H9 (cell line): ENCODE measurements at regions not wholly inside any gene's neighbourhood (a gene's known extent, or its start where the extent isn't known, plus 50 kb on each side); places are given as distances from the start of the nearest gene placed in this dataset.

Source experiments
- DNase-seq: peaks from one replicate; pipeline ENCODE4 v3.0.0-alpha.2; 2017
- H2AFZ ChIP-seq: one replicate; pipeline ENCODE4 v1.6.1; 2013; ENCODE audit warnings: mild to moderate bottlenecking, low read length, control low read depth, moderate library complexity
- H2AK5ac ChIP-seq: 2 replicates; pipeline ENCODE4 v1.6.1; 2013; ENCODE audit warnings: low read length, control low read depth, mixed read lengths; ENCODE audit not compliant: insufficient read length
- H2BK120ac ChIP-seq: one replicate; pipeline ENCODE4 v1.6.1; 2013; ENCODE audit warnings: low read depth, mild to moderate bottlenecking, low read length, control low read depth, inconsistent platforms; ENCODE audit not compliant: poor library complexity, severe bottlenecking
- H2BK12ac ChIP-seq: 2 replicates; pipeline ENCODE4 v1.6.1; 2013; ENCODE audit warnings: low read length, control low read depth, mixed read lengths, low read depth; ENCODE audit not compliant: insufficient read length
- H2BK15ac ChIP-seq: 2 replicates; pipeline ENCODE4 v1.6.1; 2013; ENCODE audit warnings: low read depth, low read length, control low read depth
- H2BK20ac ChIP-seq: one replicate; pipeline ENCODE4 v1.6.1; 2013; ENCODE audit warnings: low read depth, mild to moderate bottlenecking, low read length, control low read depth, inconsistent platforms; ENCODE audit not compliant: poor library complexity, severe bottlenecking
- H2BK5ac ChIP-seq: 2 replicates; pipeline ENCODE4 v1.6.1; 2013; ENCODE audit warnings: low read length, control low read depth, mixed read lengths; ENCODE audit not compliant: insufficient read length
- H3K14ac ChIP-seq: 2 replicates; pipeline ENCODE4 v1.6.1; 2013; ENCODE audit warnings: low read length, control low read depth; ENCODE audit not compliant: insufficient read depth
- H3K18ac ChIP-seq: 2 replicates; pipeline ENCODE4 v1.6.1; 2013; ENCODE audit warnings: low read depth, mild to moderate bottlenecking, mixed read lengths, low read length, control low read depth; ENCODE audit not compliant: insufficient read length
- H3K23ac ChIP-seq: 2 replicates; pipeline ENCODE4 v1.6.1; 2013; ENCODE audit warnings: low read length, control low read depth, mixed read lengths, low read depth; ENCODE audit not compliant: insufficient read length
- H3K23me2 ChIP-seq: 2 replicates; pipeline ENCODE4 v1.6.1; 2013; ENCODE audit warnings: low read depth, mild to moderate bottlenecking, mixed read lengths, low read length, control low read depth; ENCODE audit not compliant: insufficient read length, poor library complexity, severe bottlenecking
- H3K27ac ChIP-seq: 2 replicates; pipeline ENCODE4 v1.5.1; 2013; ENCODE audit warnings: low read length, control low read depth, mixed read lengths, low read depth; ENCODE audit not compliant: insufficient read length
- H3K27me3 ChIP-seq: 2 replicates; pipeline ENCODE4 v1.6.1; 2013; ENCODE audit warnings: low read length, control low read depth, inconsistent platforms; ENCODE audit not compliant: insufficient read depth
- H3K4ac ChIP-seq: 2 replicates; pipeline ENCODE4 v1.6.1; 2013; ENCODE audit warnings: low read depth, mild to moderate bottlenecking, control low read depth, inconsistent platforms, low read length, moderate library complexity
- H3K4me1 ChIP-seq: 2 replicates; pipeline ENCODE4 v1.6.1; 2013; ENCODE audit warnings: low read length, control low read depth, inconsistent platforms; ENCODE audit not compliant: insufficient read depth
- H3K4me2 ChIP-seq: 2 replicates; pipeline ENCODE4 v1.6.1; 2013; ENCODE audit warnings: low read length, control low read depth, mixed read lengths; ENCODE audit not compliant: insufficient read length, insufficient read depth
- H3K56ac ChIP-seq: 2 replicates; pipeline ENCODE4 v1.6.1; 2013; ENCODE audit warnings: low read depth, mild to moderate bottlenecking, mixed read lengths, low read length, control low read depth; ENCODE audit not compliant: insufficient read length
- H3K79me1 ChIP-seq: 2 replicates; pipeline ENCODE4 v1.6.1; 2013; ENCODE audit warnings: low read depth, mild to moderate bottlenecking, moderate library complexity, low read length, control low read depth, inconsistent platforms; ENCODE audit not compliant: insufficient read depth, poor library complexity, severe bottlenecking
- H3K79me2 ChIP-seq: 2 replicates; pipeline ENCODE4 v1.6.1; 2013; ENCODE audit warnings: low read length, control low read depth, inconsistent platforms; ENCODE audit not compliant: insufficient read depth
- H3K9ac ChIP-seq: 2 replicates; pipeline ENCODE4 v1.6.1; 2013; ENCODE audit warnings: low read length, control low read depth, mixed read lengths; ENCODE audit not compliant: insufficient read length; ENCODE audit errors: extremely low read depth
- H3K9me3 ChIP-seq: one replicate; pipeline ENCODE4 v1.6.1; 2013; ENCODE audit warnings: low read depth, low read length, inconsistent platforms; ENCODE audit not compliant: control insufficient read depth
- H3T11ph ChIP-seq: one replicate; pipeline ENCODE4 v1.6.1; 2013; ENCODE audit warnings: mild to moderate bottlenecking, low read length, control low read depth, inconsistent platforms
- H4K20me1 ChIP-seq: one replicate; pipeline ENCODE4 v1.6.1; 2013; ENCODE audit not compliant: control insufficient read depth, insufficient read length, insufficient read depth
- H4K5ac ChIP-seq: 2 replicates; pipeline ENCODE4 v1.6.1; 2013; ENCODE audit warnings: low read depth, mild to moderate bottlenecking, mixed read lengths, low read length, control low read depth; ENCODE audit not compliant: insufficient read length
- H4K8ac ChIP-seq: replicated peaks from 2 replicates; pipeline ENCODE4 v1.6.1; 2013; ENCODE audit warnings: low read length, control low read depth, mixed read lengths, low read depth; ENCODE audit not compliant: insufficient read length
- H4K91ac ChIP-seq: 2 replicates; pipeline ENCODE4 v1.6.1; 2013; ENCODE audit warnings: low read depth, mild to moderate bottlenecking, moderate library complexity, mixed read lengths, low read length, control low read depth; ENCODE audit not compliant: insufficient read length
- H3K27ac Mint-ChIP-seq, 3 experiments: 2 replicates in 2 of 3; 3 replicates in 1 of 3; pipeline ENCODE4 v1.8.0; 2020 to 2021; ENCODE audit warnings: mixed read lengths in 3 of 3, mild to moderate bottlenecking in 1 of 3, moderate library complexity in 1 of 3
- H3K27me3 Mint-ChIP-seq: 2 replicates; pipeline ENCODE4 v1.8.0; 2021; ENCODE audit warnings: low read depth, mild to moderate bottlenecking, moderate library complexity, mixed read lengths
- H3K36me3 Mint-ChIP-seq, 3 experiments: 2 replicates in 2 of 3; 3 replicates in 1 of 3; pipeline ENCODE4 v1.8.0; 2020 to 2021; ENCODE audit warnings: low read depth in 3 of 3, mixed read lengths in 3 of 3; ENCODE audit not compliant: insufficient read depth in 1 of 3
- H3K4me1 Mint-ChIP-seq, 2 experiments: 2 replicates each; pipeline ENCODE4 v1.8.0; 2020; ENCODE audit warnings: mixed read lengths in 2 of 2
- H3K4me3 Mint-ChIP-seq, 2 experiments: 2 replicates in 1 of 2; 3 replicates in 1 of 2; pipeline ENCODE4 v1.8.0; 2020 to 2021; ENCODE audit warnings: mild to moderate bottlenecking in 2 of 2, mixed read lengths in 2 of 2, moderate library complexity in 1 of 2
- H3K9me3 Mint-ChIP-seq, 2 experiments: 2 replicates in 1 of 2; 3 replicates in 1 of 2; pipeline ENCODE4 v1.8.0; 2020; ENCODE audit warnings: mild to moderate bottlenecking in 2 of 2, mixed read lengths in 2 of 2, moderate library complexity in 1 of 2
- WGBS: extraction: QIAGEN DNeasy Blood & Tissue Kit; methylation state at CpG from one replicate; pipeline ENCODE4 v1.1.7; 2013; ENCODE audit warnings: missing lambda C conversion rate, low lambda C conversion rate, mixed read lengths; ENCODE audit not compliant: insufficient read length; ENCODE audit errors: extremely low coverage; 5-methylcytosine and 5-hydroxymethylcytosine counted together
- TF ChIP-seq, protein P1 (sequence below): fragments of 200-600 bp; sonication (generic); conservative IDR thresholded peaks from 3 replicates; pipeline ENCODE4 v1.8.0; 2021; ENCODE audit warnings: antibody characterized with exemption, mild to moderate bottlenecking

DNA sequence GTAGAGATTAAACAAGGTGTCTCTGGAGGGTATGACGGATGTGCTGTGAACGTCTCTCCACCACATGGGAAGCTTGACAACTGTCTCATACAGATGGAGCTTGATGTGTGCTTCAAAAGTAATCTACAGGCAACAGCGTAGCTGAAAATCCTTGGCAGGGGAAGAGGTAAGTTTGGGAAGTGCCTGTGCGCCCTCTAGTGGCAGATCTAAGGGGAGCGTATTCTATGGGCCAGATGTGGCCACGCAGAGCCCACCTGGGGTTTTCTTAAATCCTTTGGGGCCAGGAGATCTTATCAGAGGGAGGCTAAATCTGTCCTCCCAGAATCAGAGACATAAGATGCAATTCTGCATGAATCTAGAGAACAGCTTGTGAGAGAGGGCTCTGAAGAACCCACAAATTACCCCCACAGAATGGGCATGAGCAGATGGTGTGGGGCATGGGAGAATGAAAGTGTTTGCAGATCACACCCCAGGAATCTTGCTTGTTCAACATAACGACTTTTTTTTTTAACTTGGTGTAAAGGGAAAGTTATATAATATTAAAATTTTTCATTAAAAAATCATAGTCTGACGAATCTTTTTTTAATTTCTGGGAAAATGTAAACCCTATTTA, 91.2 kb upstream of the MPP7 start:
- TF ChIP-seq, protein P1, sequence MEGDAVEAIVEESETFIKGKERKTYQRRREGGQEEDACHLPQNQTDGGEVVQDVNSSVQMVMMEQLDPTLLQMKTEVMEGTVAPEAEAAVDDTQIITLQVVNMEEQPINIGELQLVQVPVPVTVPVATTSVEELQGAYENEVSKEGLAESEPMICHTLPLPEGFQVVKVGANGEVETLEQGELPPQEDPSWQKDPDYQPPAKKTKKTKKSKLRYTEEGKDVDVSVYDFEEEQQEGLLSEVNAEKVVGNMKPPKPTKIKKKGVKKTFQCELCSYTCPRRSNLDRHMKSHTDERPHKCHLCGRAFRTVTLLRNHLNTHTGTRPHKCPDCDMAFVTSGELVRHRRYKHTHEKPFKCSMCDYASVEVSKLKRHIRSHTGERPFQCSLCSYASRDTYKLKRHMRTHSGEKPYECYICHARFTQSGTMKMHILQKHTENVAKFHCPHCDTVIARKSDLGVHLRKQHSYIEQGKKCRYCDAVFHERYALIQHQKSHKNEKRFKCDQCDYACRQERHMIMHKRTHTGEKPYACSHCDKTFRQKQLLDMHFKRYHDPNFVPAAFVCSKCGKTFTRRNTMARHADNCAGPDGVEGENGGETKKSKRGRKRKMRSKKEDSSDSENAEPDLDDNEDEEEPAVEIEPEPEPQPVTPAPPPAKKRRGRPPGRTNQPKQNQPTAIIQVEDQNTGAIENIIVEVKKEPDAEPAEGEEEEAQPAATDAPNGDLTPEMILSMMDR: peak; percentile 97
- Histone ChIP-seq H3K14ac (no peak overlapping the region), H3K18ac (no peak overlapping the region), H4K91ac (no peak overlapping the region), H2BK5ac (no peak overlapping the region), H4K20me1 (no peaks in the 10 kb centered on the region), H3K4me1 (no peaks in the 10 kb centered on the region), H3K9ac (no peak overlapping the region), H2AK5ac (no peak overlapping the region), H3K79me2 (no peaks in the 10 kb centered on the region), H3K9me3 (no peaks in the 10 kb centered on the region), H2BK15ac (no peak overlapping the region), H3K4ac (no peak overlapping the region), H3T11ph (no peak overlapping the region), H2BK20ac (no peak overlapping the region), H3K79me1 (no peaks in the 10 kb centered on the region), H4K8ac (no peak overlapping the region), H3K56ac (no peak overlapping the region), H2BK12ac (no peak overlapping the region), H3K27me3 (no peaks in the 10 kb centered on the region), H2BK120ac (no peak overlapping the region), H3K27ac (no peak overlapping the region), H2AFZ (no peak overlapping the region), H3K23me2 (no peaks in the 10 kb centered on the region), H4K5ac (no peak overlapping the region), H3K4me2 (no peak overlapping the region), H3K23ac (no peak overlapping the region)
- peaks cover 6 to 8% of the 10 kb centered on the region in 2 experiments; a peak in 4 of 5 replicates for H3K9me3 Mint-ChIP-seq
- H3K4me1 Mint-ChIP-seq: peaks cover 2 to 6% of the 10 kb centered on the region in 2 experiments
- peaks cover 0 to 8% (median 2%) of the 10 kb centered on the region in 3 experiments; a peak in 3 of 7 replicates for H3K36me3 Mint-ChIP-seq
- no peak overlapping the region for H3K4me3 Mint-ChIP-seq
- H3K27ac Mint-ChIP-seq: no peak overlapping the region
- no peaks in the 10 kb centered on the region; the same call in 1 of the 2 replicates for H3K27me3 Mint-ChIP-seq
- no CpG with 5 or more reads among the region's 8 CpGs for WGBS
- peak; percentile 78 for DNase-seq
